Endothelial cell of umbilical vein (primary cell): ENCODE measurements at regions not wholly inside any gene's neighbourhood (a gene's known extent, or its start where the extent isn't known, plus 50 kb on each side); places are given as distances from the start of the nearest gene placed in this dataset.

Experiments used
- BruUV-seq: library from RNA; stranded (reverse); fragments of 400-500 nt; replicated peaks from 2 replicates; lab custom pipeline; 2021; lab: Mats Ljungman, UMichigan
- CTCF ChIA-PET: fragments of 300-600, 350-600 bp; sonication (Branson Sonifier 250); formaldehyde crosslinking; loops from one replicate; lab custom pipeline; 2021; ENCODE audit warnings: antibody characterized with exemption, inconsistent platforms; lab: Charles Lee
- POLR2A ChIA-PET: fragments of 300-600, 350-600 bp; sonication (Branson Sonifier 250); formaldehyde crosslinking; loops from one replicate; lab custom pipeline; 2021; ENCODE audit warnings: antibody characterized with exemption, inconsistent platforms; lab: Charles Lee
- DNase-seq: peaks from one replicate; pipeline ENCODE4 v3.0.0-alpha.2; 2011; ENCODE audit warnings: low read depth, low spot score
- FAIRE-seq: peaks from 2 replicates; lab custom pipeline; 2011; peaks lifted over from hg19 to GRCh38; lab: Jason Lieb, UNC
- H2AFZ ChIP-seq: 2 replicates; pipeline ENCODE4 v1.6.0; 2012; ENCODE audit warnings: low read depth, low read length, control low read depth, inconsistent platforms
- H3K27ac ChIP-seq: 2 replicates; pipeline ENCODE4 v1.5.1; 2011; ENCODE audit warnings: low read depth, mild to moderate bottlenecking, control low read depth, low read length, moderate library complexity; ENCODE audit not compliant: insufficient read depth
- H3K27me3 ChIP-seq, 2 experiments: 2 replicates each; pipeline versions ENCODE4 v1.6.0 to v1.6.1; 2011; ENCODE audit warnings: low read length in 2 of 2, mixed read lengths in 1 of 2; ENCODE audit not compliant: control insufficient read depth in 2 of 2, insufficient read depth in 2 of 2
- H3K36me3 ChIP-seq, 2 experiments: 2 replicates in 1 of 2; 3 replicates in 1 of 2; pipeline ENCODE4 v1.5.1; 2011; ENCODE audit warnings: low read length in 2 of 2, mild to moderate bottlenecking in 1 of 2, moderate library complexity in 1 of 2; ENCODE audit not compliant: control insufficient read depth in 2 of 2, insufficient read depth in 2 of 2; ENCODE audit errors: extremely low read depth in 1 of 2
- H3K4me1 ChIP-seq: 3 replicates; pipeline ENCODE4 v1.5.1; 2011; ENCODE audit warnings: mild to moderate bottlenecking, low read length; ENCODE audit not compliant: control insufficient read depth, insufficient read depth; ENCODE audit errors: extremely low read depth
- H3K4me2 ChIP-seq: 2 replicates; pipeline ENCODE4 v1.6.1; 2011; ENCODE audit warnings: low read length, control low read depth, mixed read lengths; ENCODE audit not compliant: insufficient read depth
- H3K4me3 ChIP-seq, 3 experiments: fragments of 200-600 bp in 1 of 3; sonication (generic), shearing (Covaris generic) in 1 of 3; replicated peaks in 1 of 3; 2 replicates each; pipeline ENCODE4 v1.5.1; 2011 to 2016; ENCODE audit warnings: control low read depth in 3 of 3, low read length in 3 of 3, mild to moderate bottlenecking in 2 of 3, inconsistent platforms in 1 of 3, low read depth in 1 of 3, moderate library complexity in 1 of 3; ENCODE audit not compliant: insufficient read depth in 1 of 3
- H3K79me2 ChIP-seq: 2 replicates; pipeline ENCODE4 v1.6.0; 2012; ENCODE audit warnings: low read length, inconsistent platforms; ENCODE audit not compliant: control insufficient read depth, insufficient read depth
- H3K9ac ChIP-seq: replicated peaks from 2 replicates; pipeline ENCODE3; 2011; ENCODE audit warnings: low read length, control low read depth; ENCODE audit not compliant: insufficient read depth; ENCODE audit errors: extremely low read depth
- H3K9me1 ChIP-seq: replicated peaks from 3 replicates; pipeline ENCODE4 v1.6.0; 2011; ENCODE audit warnings: mild to moderate bottlenecking, low read length; ENCODE audit not compliant: control insufficient read depth, insufficient read depth; ENCODE audit errors: extremely low read depth
- H3K9me3 ChIP-seq: replicated peaks from 2 replicates; pipeline ENCODE4 v1.5.1; 2012; ENCODE audit warnings: low read length, inconsistent platforms; ENCODE audit not compliant: control insufficient read depth, insufficient read depth
- H4K20me1 ChIP-seq: replicated peaks from 2 replicates; pipeline ENCODE3; 2011; ENCODE audit warnings: mild to moderate bottlenecking, low read length; ENCODE audit not compliant: control insufficient read depth, insufficient read depth; ENCODE audit errors: extremely low read depth
- EZH2 ChIP-seq: IDR thresholded peaks from 2 replicates; pipeline ENCODE4 v1.6.1; 2012; ENCODE audit warnings: borderline replicate concordance, low read depth, mild to moderate bottlenecking, moderate library complexity, low read length, inconsistent platforms; ENCODE audit not compliant: severe bottlenecking
- FOS ChIP-seq: IDR thresholded peaks from 2 replicates; pipeline ENCODE4 v1.6.1; 2011; ENCODE audit warnings: mild to moderate bottlenecking, low read length, moderate library complexity, borderline replicate concordance; ENCODE audit not compliant: insufficient read depth
- GATA2 ChIP-seq: IDR thresholded peaks from 2 replicates; pipeline ENCODE4 v1.7.0; 2011; ENCODE audit warnings: low read depth, mild to moderate bottlenecking, moderate library complexity, mixed read lengths, low read length; ENCODE audit not compliant: insufficient read length, insufficient read depth
- JUN ChIP-seq: IDR thresholded peaks from 2 replicates; pipeline ENCODE4 v1.6.1; 2011; ENCODE audit warnings: borderline replicate concordance, low read depth; ENCODE audit not compliant: insufficient read length, insufficient read depth
- MAX ChIP-seq: IDR thresholded peaks from 2 replicates; pipeline ENCODE4 v1.6.1; 2011; ENCODE audit not compliant: insufficient read depth, insufficient read length
- dilution Hi-C: fragments of 300-500 bp; cut with MboI; formaldehyde crosslinking; loops from one replicate; pipeline ENCODE4 v1.15.0; 2019; ENCODE audit warnings: low sequenced_read_pairs; ENCODE audit not compliant: extremely low pct_ligation_motif_present
- intact Hi-C: fragments of 100-400 bp; cut with micrococcal nuclease; formaldehyde crosslinking; loops from one replicate; pipeline ENCODE4 v1.10.0; 2022

- FAIRE-seq (no peak), DNase-seq (no peak)
- Histone ChIP-seq H3K27me3 (no peaks in the 10 kb centered on the region), H3K79me2 (no peaks in the 10 kb centered on the region), H3K4me1 (no peaks in the 10 kb centered on the region), H3K4me2 (no peak overlapping the region), H3K9me1 (no peaks in the 10 kb centered on the region), H3K9me3 (no peaks in the 10 kb centered on the region), H3K36me3 (no peaks in the 10 kb centered on the region), H3K27ac (no peak overlapping the region), H4K20me1 (no peaks in the 10 kb centered on the region), H2AFZ (no peak overlapping the region), H3K4me3 (no peak overlapping the region), H3K9ac (no peak overlapping the region)
- BruUV-seq = no TSS peak
- ChIA-PET CTCF (interaction anchor here (1.1 kb wide), 1 partner anchor 11 kb away, joined by 6 read pairs; no protein-coding TSS in a partner anchor), POLR2A (no interaction called here)
- dilution Hi-C loops (no loop called here), intact Hi-C loops (no loop called here)
- no peak for TF ChIP-seq FOS
These were observed 447.9 kb downstream of the PLA2G4A start for GRCh38 chr1:187276677-187277076.

GRCh38 chr1:187280031-187280430 lies 451.3 kb downstream of the PLA2G4A start:
- no peaks in the 10 kb centered on the region for H4K20me1 ChIP-seq
- no peaks in the 10 kb centered on the region for H3K9me3 ChIP-seq
- no peak overlapping the region for H3K4me2 ChIP-seq
- dilution Hi-C loops = no loop called here
- no peak overlapping the region for H3K27ac ChIP-seq
- no peak overlapping the region for H3K9ac ChIP-seq
- ChIA-PET CTCF (interaction anchor here (0.6 kb wide), 1 partner anchor 15 kb away, joined by 3 read pairs; no protein-coding TSS in a partner anchor), POLR2A (no interaction called here)
- H3K27me3 ChIP-seq = no peaks in the 10 kb centered on the region
- no peaks in the 10 kb centered on the region for H3K9me1 ChIP-seq
- no peak overlapping the region for H3K4me3 ChIP-seq
- DNase-seq (no peak), FAIRE-seq (no peak)
- BruUV-seq = no TSS peak
- no peaks in the 10 kb centered on the region for H3K36me3 ChIP-seq
- TF ChIP-seq MAX (no peak), GATA2 (no peak), EZH2 (no peak), JUN (no peak)
- H2AFZ ChIP-seq = no peak overlapping the region
- H3K4me1 ChIP-seq = no peaks in the 10 kb centered on the region
- no peaks in the 10 kb centered on the region for H3K79me2 ChIP-seq
- intact Hi-C loops = no loop called here
